ENCODE measurements at regions not wholly inside any gene's neighbourhood (a gene's known extent, or its start where the extent isn't known, plus 50 kb on each side); places are given as distances from the start of the nearest gene placed in this dataset.

DNA sequence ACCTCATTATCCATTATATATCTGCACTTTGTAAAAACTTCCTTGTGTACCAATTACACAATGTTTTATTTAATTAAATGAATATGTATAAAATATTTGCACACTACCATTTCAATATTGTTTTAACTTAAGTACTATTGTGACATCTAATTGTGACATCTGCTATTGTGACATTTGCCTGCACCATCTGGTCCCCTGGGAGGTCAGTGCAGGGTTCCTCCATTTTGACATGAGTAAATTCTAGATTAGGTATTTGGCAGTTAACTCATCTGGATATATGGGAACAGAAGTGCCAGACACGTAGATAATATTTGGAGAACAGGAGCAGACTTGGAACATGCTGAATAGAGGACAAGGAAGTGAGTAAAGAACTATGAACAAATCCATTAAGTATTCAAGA lies 332.1 kb downstream of the VGLL3 start:
- H3K27me3 Mint-ChIP-seq = no peaks in the 10 kb centered on the region
- H3K4me3 Mint-ChIP-seq = no peak overlapping the region
- H3K9me3 Mint-ChIP-seq = peaks cover 3% of the 10 kb centered on the region
- ChIA-PET CTCF (no interaction called here), POLR2A (no interaction called here)
- no peaks in the 10 kb centered on the region for H3K36me3 Mint-ChIP-seq
- intact Hi-C loops (cut with micrococcal nuclease) = no loop called here
- DNase-seq = no peak
- no peaks in the 10 kb centered on the region for H3K4me1 Mint-ChIP-seq (ENCODE audit: low read depth)
- H3K27ac Mint-ChIP-seq = no peak overlapping the region

DNA sequence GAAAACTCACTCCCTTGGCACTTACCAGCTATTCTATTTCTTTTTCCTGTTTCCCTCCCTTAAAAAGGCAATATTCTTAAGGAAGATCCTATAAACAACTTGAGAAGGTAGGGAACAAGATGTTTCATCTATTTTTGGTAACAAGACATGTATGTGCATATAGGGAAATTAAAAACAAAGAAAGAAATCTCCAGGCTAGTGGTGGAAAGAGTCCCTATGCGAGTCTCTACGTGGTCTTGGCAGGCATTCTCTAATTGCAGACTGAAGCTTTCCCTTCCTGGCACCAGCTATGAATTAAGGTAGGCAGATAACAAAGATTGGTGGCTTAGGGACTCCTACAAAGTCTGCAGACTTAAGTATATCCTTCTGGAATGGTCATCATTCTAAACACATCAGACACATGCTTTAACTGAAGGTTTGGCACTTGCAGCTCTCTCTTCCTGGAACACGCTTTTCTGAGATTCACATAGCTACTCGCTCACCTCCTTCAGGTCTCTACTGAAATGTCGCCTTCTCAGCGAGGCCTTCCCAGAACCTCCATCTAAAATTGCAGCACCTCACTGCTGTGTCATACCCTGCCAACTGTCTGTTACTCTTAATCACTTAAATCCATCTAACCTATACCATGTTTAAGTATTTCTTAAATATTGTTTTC lies 336.0 kb downstream of the VGLL3 start:
- Mint-ChIP-seq H3K4me1 (ENCODE audit: low read depth) (no peaks in the 10 kb centered on the region), H3K4me3 (no peak overlapping the region), H3K27ac (no peak overlapping the region), H3K9me3 (peaks cover 3% of the 10 kb centered on the region), H3K36me3 (no peaks in the 10 kb centered on the region), H3K27me3 (no peaks in the 10 kb centered on the region)
- CTCF ChIA-PET = no interaction called here
- no peak for DNase-seq
- intact Hi-C loops (cut with micrococcal nuclease) = no loop called here
- POLR2A ChIA-PET = no interaction called here

- H3K9me3 Mint-ChIP-seq = peaks cover 3% of the 10 kb centered on the region
- CTCF ChIA-PET = no interaction called here
- H3K27me3 Mint-ChIP-seq = no peaks in the 10 kb centered on the region
Observed at GRCh38 chr3:86653661-86654205, 337.2 kb downstream of the VGLL3 start.

GRCh38 chr3:86648087-86648486 lies 342.9 kb downstream of the VGLL3 start:
- Mint-ChIP-seq H3K4me3 (no peak overlapping the region), H3K27ac (no peak overlapping the region), H3K4me1 (ENCODE audit: low read depth) (no peaks in the 10 kb centered on the region), H3K27me3 (no peaks in the 10 kb centered on the region), H3K36me3 (no peaks in the 10 kb centered on the region), H3K9me3 (peaks cover 3% of the 10 kb centered on the region)
- DNase-seq = no peak
- intact Hi-C loops (cut with micrococcal nuclease) = no loop called here
- CTCF ChIA-PET = no interaction called here
- POLR2A ChIA-PET = no interaction called here

More at GRCh38 chr3:86653661-86654205, 337.2 kb downstream of the VGLL3 start:
- H3K4me3 Mint-ChIP-seq = no peak overlapping the region
- POLR2A ChIA-PET = no interaction called here
- H3K36me3 Mint-ChIP-seq = no peaks in the 10 kb centered on the region
- H3K27ac Mint-ChIP-seq = no peak overlapping the region
- intact Hi-C loops (cut with micrococcal nuclease) = no loop called here
- no peak for DNase-seq
- H3K4me1 Mint-ChIP-seq (ENCODE audit: low read depth) = no peaks in the 10 kb centered on the region

GRCh38 chr3:86645756-86646155 lies 345.2 kb downstream of the VGLL3 start:
- Mint-ChIP-seq H3K27me3 (no peaks in the 10 kb centered on the region), H3K9me3 (peaks cover 3% of the 10 kb centered on the region), H3K27ac (no peak overlapping the region), H3K4me1 (ENCODE audit: low read depth) (no peaks in the 10 kb centered on the region), H3K4me3 (no peak overlapping the region), H3K36me3 (no peaks in the 10 kb centered on the region)
- no peak for DNase-seq
- ChIA-PET POLR2A (no interaction called here), CTCF (no interaction called here)
- intact Hi-C loops (cut with micrococcal nuclease) = no loop called here

GRCh38 chr3:86634361-86634760 lies 356.6 kb downstream of the VGLL3 start:
- peaks cover 14% of the 10 kb centered on the region for H3K9me3 Mint-ChIP-seq
- no peaks in the 10 kb centered on the region for H3K27me3 Mint-ChIP-seq
- CTCF ChIA-PET = no interaction called here
- POLR2A ChIA-PET = no interaction called here
- H3K36me3 Mint-ChIP-seq = no peaks in the 10 kb centered on the region
- no peak overlapping the region for H3K4me3 Mint-ChIP-seq
- intact Hi-C loops (cut with micrococcal nuclease) = no loop called here
- H3K4me1 Mint-ChIP-seq (ENCODE audit: low read depth) = no peaks in the 10 kb centered on the region
- no peak overlapping the region for H3K27ac Mint-ChIP-seq
- DNase-seq = no peak

GRCh38 chr3:86629511-86629910 lies 361.4 kb downstream of the VGLL3 start:
- no peaks in the 10 kb centered on the region for H3K27me3 Mint-ChIP-seq
- intact Hi-C loops (cut with micrococcal nuclease) = no loop called here
- POLR2A ChIA-PET = no interaction called here
- H3K9me3 Mint-ChIP-seq = peaks cover 6% of the 10 kb centered on the region
- no peak overlapping the region for H3K27ac Mint-ChIP-seq
- H3K4me3 Mint-ChIP-seq = no peak overlapping the region
- DNase-seq = no peak
- H3K36me3 Mint-ChIP-seq = no peaks in the 10 kb centered on the region
- H3K4me1 Mint-ChIP-seq (ENCODE audit: low read depth) = no peaks in the 10 kb centered on the region
- CTCF ChIA-PET = no interaction called here

DNA sequence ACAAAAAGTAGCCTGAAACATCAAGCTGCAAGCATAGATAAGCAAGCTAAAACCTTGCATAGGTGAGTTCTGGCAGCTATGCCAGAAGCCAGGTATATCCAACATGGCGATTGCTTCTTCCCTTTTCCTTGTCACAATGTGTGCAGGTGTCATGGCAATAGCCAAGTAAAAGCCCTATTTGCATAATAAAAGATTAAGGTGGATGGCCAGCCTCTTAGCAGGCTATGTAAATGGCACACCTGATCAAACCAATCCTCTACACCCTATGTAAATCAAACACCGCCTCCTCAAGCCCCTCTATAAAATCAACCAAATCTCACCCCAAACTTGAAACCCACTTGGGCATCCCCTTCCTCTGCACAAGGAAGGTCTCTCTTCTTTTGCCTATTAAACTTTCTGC lies 366.8 kb downstream of the VGLL3 start:
- Mint-ChIP-seq H3K9me3 (peaks cover 12% of the 10 kb centered on the region), H3K4me3 (no peak overlapping the region), H3K27me3 (no peaks in the 10 kb centered on the region), H3K4me1 (ENCODE audit: low read depth) (no peaks in the 10 kb centered on the region), H3K36me3 (no peaks in the 10 kb centered on the region), H3K27ac (no peak overlapping the region)
- intact Hi-C loops (cut with micrococcal nuclease) = no loop called here
- no peak for DNase-seq
- ChIA-PET CTCF (no interaction called here), POLR2A (no interaction called here)

GRCh38 chr3:86618706-86619105 lies 372.2 kb downstream of the VGLL3 start:
- Mint-ChIP-seq H3K4me3 (no peak overlapping the region), H3K27me3 (no peaks in the 10 kb centered on the region), H3K27ac (no peak overlapping the region), H3K9me3 (peaks cover 30% of the 10 kb centered on the region), H3K4me1 (ENCODE audit: low read depth) (no peaks in the 10 kb centered on the region), H3K36me3 (no peaks in the 10 kb centered on the region)
- no peak for DNase-seq
- POLR2A ChIA-PET = no interaction called here
- intact Hi-C loops (cut with micrococcal nuclease) = no loop called here
- CTCF ChIA-PET = no interaction called here

GRCh38 chr3:86605166-86605565 lies 385.8 kb downstream of the VGLL3 start:
- no peak overlapping the region for H3K27ac Mint-ChIP-seq
- no peaks in the 10 kb centered on the region for H3K27me3 Mint-ChIP-seq
- no peaks in the 10 kb centered on the region for H3K4me1 Mint-ChIP-seq (ENCODE audit: low read depth)
- H3K4me3 Mint-ChIP-seq = no peak overlapping the region
- peaks cover 31% of the 10 kb centered on the region for H3K9me3 Mint-ChIP-seq
- H3K36me3 Mint-ChIP-seq = no peaks in the 10 kb centered on the region
- no peak for DNase-seq
- ChIA-PET CTCF (no interaction called here), POLR2A (no interaction called here)
- intact Hi-C loops (cut with micrococcal nuclease) = no loop called here

DNA sequence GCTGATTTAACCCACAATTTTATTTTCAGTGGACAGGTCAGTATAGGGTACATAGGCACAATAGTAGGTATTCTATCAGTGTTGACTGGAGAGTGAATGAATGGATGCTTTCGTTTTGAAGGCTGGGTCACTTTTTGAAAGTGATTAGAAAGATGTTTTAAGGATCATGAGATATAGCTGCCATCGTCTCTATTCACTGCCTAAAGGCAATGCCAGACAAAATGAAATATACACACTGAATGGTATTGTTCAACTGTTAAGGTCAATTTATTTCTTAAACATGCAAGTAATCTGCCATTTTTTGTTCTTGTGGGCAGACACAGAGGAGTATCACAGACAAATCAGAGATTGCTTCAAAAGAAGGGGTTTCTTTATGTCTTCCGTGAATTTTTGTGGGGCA lies 395.3 kb downstream of the VGLL3 start:
- no peaks in the 10 kb centered on the region for H3K4me1 Mint-ChIP-seq (ENCODE audit: low read depth)
- H3K9me3 Mint-ChIP-seq = peaks cover 13% of the 10 kb centered on the region
- no peak overlapping the region for H3K27ac Mint-ChIP-seq
- POLR2A ChIA-PET = no interaction called here
- intact Hi-C loops (cut with micrococcal nuclease) = no loop called here
- CTCF ChIA-PET = no interaction called here
- no peaks in the 10 kb centered on the region for H3K27me3 Mint-ChIP-seq
- no peaks in the 10 kb centered on the region for H3K36me3 Mint-ChIP-seq
- H3K4me3 Mint-ChIP-seq = no peak overlapping the region
- DNase-seq = no peak

DNA sequence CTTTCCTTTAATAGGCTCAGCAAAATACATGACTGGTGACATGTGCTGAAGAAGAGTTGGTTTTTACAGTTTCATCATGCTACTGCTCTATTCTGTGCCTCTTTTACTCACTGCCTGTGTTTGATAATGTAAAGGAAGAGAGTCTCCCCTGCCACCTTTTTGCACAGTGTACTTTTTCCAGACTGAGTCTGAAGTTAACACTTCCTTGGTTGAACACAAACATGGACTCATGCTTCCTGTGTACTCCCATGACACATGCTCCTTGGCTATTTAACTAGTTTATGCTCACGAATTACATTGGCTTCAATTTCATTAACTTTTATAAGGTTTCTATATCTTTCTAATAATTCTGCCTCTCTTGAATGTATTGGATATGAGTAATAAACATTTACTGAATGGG lies 396.1 kb downstream of the VGLL3 start:
- H3K27ac Mint-ChIP-seq = no peak overlapping the region
- no peaks in the 10 kb centered on the region for H3K36me3 Mint-ChIP-seq
- CTCF ChIA-PET = no interaction called here
- H3K4me1 Mint-ChIP-seq (ENCODE audit: low read depth) = no peaks in the 10 kb centered on the region
- POLR2A ChIA-PET = no interaction called here
- no peak overlapping the region for H3K4me3 Mint-ChIP-seq
- DNase-seq = no peak
- H3K27me3 Mint-ChIP-seq = no peaks in the 10 kb centered on the region
- intact Hi-C loops (cut with micrococcal nuclease) = no loop called here
- peaks cover 15% of the 10 kb centered on the region for H3K9me3 Mint-ChIP-seq

- peaks cover 12% of the 10 kb centered on the region for H3K9me3 Mint-ChIP-seq
- POLR2A ChIA-PET = no interaction called here
- intact Hi-C loops (cut with micrococcal nuclease) = no loop called here
Observed at GRCh38 chr3:86578071-86578470, 412.9 kb downstream of the VGLL3 start.

More at GRCh38 chr3:86578071-86578470, 412.9 kb downstream of the VGLL3 start:
- Mint-ChIP-seq H3K27ac (no peak overlapping the region), H3K4me1 (ENCODE audit: low read depth) (no peaks in the 10 kb centered on the region), H3K36me3 (no peaks in the 10 kb centered on the region), H3K27me3 (no peaks in the 10 kb centered on the region), H3K4me3 (no peak overlapping the region)
- no peak for DNase-seq
- CTCF ChIA-PET = no interaction called here

Data from activated CD4-positive, alpha-beta memory T cell treated with anti-CD3 and anti-CD28 coated beads for 36 hours (primary cell).